Loucy (cell line): ENCODE measurements at regions not wholly inside any gene's neighbourhood (a gene's known extent, or its start where the extent isn't known, plus 50 kb on each side); places are given as distances from the start of the nearest gene placed in this dataset.
"Not testable (repeated sequence)": the region's sequence is repeated elsewhere in the genome, so short reads cannot be mapped to it uniquely, and the experiment has no call there.

Source experiments
- CTCF ChIP-seq: fragments of 200-600 bp; sonication (generic); conservative IDR thresholded peaks from 2 replicates; pipeline ENCODE4 v1.5.1; 2014; ENCODE audit warnings: mild to moderate bottlenecking, antibody characterized with exemption, low read length
- EZH2phosphoT487 ChIP-seq: fragments of 200-600 bp; IDR thresholded peaks from 2 replicates; pipeline ENCODE4 v1.6.1; 2018; ENCODE audit warnings: antibody characterized with exemption, mild to moderate bottlenecking, moderate library complexity, borderline replicate concordance

- TF ChIP-seq CTCF, EZH2phosphoT487: not testable (repeated sequence)
Measured at GRCh38 chr5:50306488-50306887, 134.6 kb downstream of the EMB start.
